Natural killer cell (primary cell): ENCODE measurements at regions not wholly inside any gene's neighbourhood (a gene's known extent, or its start where the extent isn't known, plus 50 kb on each side); places are given as distances from the start of the nearest gene placed in this dataset.

ENCODE experiments used
- ATAC-seq, 3 donors: fragments of 150-1000 bp in 2 of 3; fragments of 200-7000 bp in 1 of 3; cut with Tn5 transposase; 1 replicate in 1 of 3; 2 replicates in 2 of 3; pipeline ENCODE4 v1.10.0; 2021; ENCODE audit warnings: mild to moderate bottlenecking in 2 of 3, moderate library complexity in 2 of 3
- DNase-seq, 2 donors: peaks; one replicate each; pipeline versions ENCODE4 v3.0.0 to v3.0.0-alpha.2; 2013 to 2021; ENCODE audit warnings: mixed read lengths in 1 of 2
- H3K27ac ChIP-seq: one replicate; pipeline ENCODE4 v1.5.1; 2013; ENCODE audit warnings: mild to moderate bottlenecking, low read length
- H3K27me3 ChIP-seq: one replicate; pipeline ENCODE4 v1.6.1; 2013; ENCODE audit warnings: low read length; ENCODE audit not compliant: control insufficient read depth, insufficient read depth
- H3K36me3 ChIP-seq: one replicate; pipeline ENCODE4 v1.6.1; 2013; ENCODE audit warnings: low read length; ENCODE audit not compliant: control insufficient read depth, insufficient read depth
- H3K4me1 ChIP-seq: one replicate; pipeline ENCODE4 v1.6.1; 2013; ENCODE audit warnings: low read length; ENCODE audit not compliant: control insufficient read depth, insufficient read depth
- H3K4me3 ChIP-seq: one replicate; pipeline ENCODE4 v1.5.1; 2013; ENCODE audit warnings: low read length
- H3K9me3 ChIP-seq: one replicate; pipeline ENCODE4 v1.6.1; 2013; ENCODE audit warnings: low read length; ENCODE audit not compliant: control insufficient read depth, insufficient read depth
- H3K27ac Mint-ChIP-seq, 2 donors: one replicate each; pipeline ENCODE4 v1.8.0; 2022; ENCODE audit warnings: mild to moderate bottlenecking in 2 of 2, mixed read lengths in 2 of 2, moderate library complexity in 1 of 2
- H3K27me3 Mint-ChIP-seq, 2 donors: one replicate each; pipeline ENCODE4 v1.8.0; 2022; ENCODE audit warnings: low read depth in 2 of 2, mixed read lengths in 2 of 2
- H3K36me3 Mint-ChIP-seq: one replicate; pipeline ENCODE4 v1.8.0; 2022; ENCODE audit warnings: mixed read lengths
- H3K4me1 Mint-ChIP-seq, 2 donors: one replicate each; pipeline ENCODE4 v1.8.0; 2022; ENCODE audit warnings: mixed read lengths in 2 of 2
- H3K4me3 Mint-ChIP-seq: one replicate; pipeline ENCODE4 v1.8.0; 2022; ENCODE audit warnings: mild to moderate bottlenecking, moderate library complexity, mixed read lengths
- H3K9me3 Mint-ChIP-seq, 2 donors: one replicate each; pipeline ENCODE4 v1.8.0; 2022; ENCODE audit warnings: mixed read lengths in 2 of 2
- WGBS: methylation state at CpG from one replicate; pipeline ENCODE4 v1.1.7; 2013; ENCODE audit warnings: missing lambda C conversion rate; ENCODE audit not compliant: insufficient coverage; 5-methylcytosine and 5-hydroxymethylcytosine counted together
- intact Hi-C: fragments of 100-400 bp; cut with micrococcal nuclease; formaldehyde crosslinking; loops from one replicate; pipeline ENCODE4 v1.14.2; 2022
- TF ChIP-seq, protein P1 (sequence below): fragments of 200-600 bp; IDR thresholded peaks from one replicate; pipeline ENCODE4 v1.8.0; 2022; ENCODE audit warnings: antibody characterized with exemption

DNA sequence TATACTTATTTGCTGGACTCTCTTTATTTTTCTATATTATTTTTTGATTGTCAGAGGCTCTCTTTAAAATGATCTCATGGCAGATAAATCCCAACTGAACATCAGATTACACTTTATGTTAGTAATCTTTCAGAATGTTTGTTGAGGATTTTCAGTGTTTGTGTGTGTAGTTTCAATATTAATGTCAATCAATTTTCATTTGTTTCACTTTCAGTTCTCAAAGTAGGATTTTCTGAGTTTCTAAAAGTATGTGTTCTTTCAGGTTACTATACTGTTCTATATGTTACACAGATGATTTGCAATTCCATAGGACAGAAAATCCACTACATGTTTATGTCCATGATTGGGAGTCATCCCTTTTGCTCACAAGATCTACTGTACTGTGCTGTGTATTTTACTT is 311.9 kb upstream of the POT1 start:
- intact Hi-C loops: no loop called here
- TF ChIP-seq, protein P1, sequence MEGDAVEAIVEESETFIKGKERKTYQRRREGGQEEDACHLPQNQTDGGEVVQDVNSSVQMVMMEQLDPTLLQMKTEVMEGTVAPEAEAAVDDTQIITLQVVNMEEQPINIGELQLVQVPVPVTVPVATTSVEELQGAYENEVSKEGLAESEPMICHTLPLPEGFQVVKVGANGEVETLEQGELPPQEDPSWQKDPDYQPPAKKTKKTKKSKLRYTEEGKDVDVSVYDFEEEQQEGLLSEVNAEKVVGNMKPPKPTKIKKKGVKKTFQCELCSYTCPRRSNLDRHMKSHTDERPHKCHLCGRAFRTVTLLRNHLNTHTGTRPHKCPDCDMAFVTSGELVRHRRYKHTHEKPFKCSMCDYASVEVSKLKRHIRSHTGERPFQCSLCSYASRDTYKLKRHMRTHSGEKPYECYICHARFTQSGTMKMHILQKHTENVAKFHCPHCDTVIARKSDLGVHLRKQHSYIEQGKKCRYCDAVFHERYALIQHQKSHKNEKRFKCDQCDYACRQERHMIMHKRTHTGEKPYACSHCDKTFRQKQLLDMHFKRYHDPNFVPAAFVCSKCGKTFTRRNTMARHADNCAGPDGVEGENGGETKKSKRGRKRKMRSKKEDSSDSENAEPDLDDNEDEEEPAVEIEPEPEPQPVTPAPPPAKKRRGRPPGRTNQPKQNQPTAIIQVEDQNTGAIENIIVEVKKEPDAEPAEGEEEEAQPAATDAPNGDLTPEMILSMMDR: no peak
- Histone ChIP-seq H3K4me3 (no peak overlapping the region), H3K4me1 (no peaks in the 10 kb centered on the region), H3K36me3 (no peaks in the 10 kb centered on the region), H3K27me3 (no peaks in the 10 kb centered on the region), H3K9me3 (no peaks in the 10 kb centered on the region), H3K27ac (no peak overlapping the region)
- ATAC-seq: no peak
- Mint-ChIP-seq H3K36me3 (no peaks in the 10 kb centered on the region), H3K27me3 (no peaks in the 10 kb centered on the region), H3K27ac (no peak overlapping the region), H3K9me3 (peaks cover 2 to 5% of the 10 kb centered on the region in 2 donors), H3K4me3 (no peak overlapping the region), H3K4me1 (peaks cover 0 to 5% of the 10 kb centered on the region in 2 donors)
- no peak for DNase-seq

DNA sequence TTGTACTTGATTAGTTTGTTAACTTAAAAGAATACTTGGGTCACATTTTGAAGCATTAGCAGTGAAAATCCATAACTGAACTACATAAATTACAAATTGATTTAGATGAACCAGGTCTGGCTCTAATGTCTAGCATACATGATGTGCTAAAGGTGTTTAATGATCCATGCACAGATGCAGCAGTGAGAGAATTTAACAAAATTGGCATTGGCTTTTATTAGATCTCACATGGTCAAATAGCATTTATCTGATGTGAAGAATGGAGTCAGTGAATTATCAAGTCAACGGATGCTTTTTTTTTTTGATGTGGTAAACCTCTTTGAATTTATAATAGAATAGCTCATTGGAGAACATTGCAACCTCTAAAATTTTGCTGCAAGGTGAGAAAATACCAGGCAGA is 293.0 kb upstream of the POT1 start:
- Mint-ChIP-seq H3K4me3 (no peak overlapping the region), H3K36me3 (no peaks in the 10 kb centered on the region), H3K27ac (no peak overlapping the region), H3K9me3 (peaks cover 2 to 3% of the 10 kb centered on the region in 2 donors), H3K27me3 (peaks cover 0 to 2% of the 10 kb centered on the region in 2 donors), H3K4me1 (no peaks in the 10 kb centered on the region)
- no peaks in the 10 kb centered on the region for H3K4me1 ChIP-seq
- H3K27ac ChIP-seq: no peak overlapping the region
- no peak for ATAC-seq
- no peak overlapping the region for H3K4me3 ChIP-seq
- no peaks in the 10 kb centered on the region for H3K27me3 ChIP-seq
- no peak for DNase-seq
- no peaks in the 10 kb centered on the region for H3K36me3 ChIP-seq
- TF ChIP-seq, protein P1: no peak
- intact Hi-C loops: no loop called here
- WGBS: 100% methylated on average over 1 of the region's 1 CpG
- no peaks in the 10 kb centered on the region for H3K9me3 ChIP-seq

DNA sequence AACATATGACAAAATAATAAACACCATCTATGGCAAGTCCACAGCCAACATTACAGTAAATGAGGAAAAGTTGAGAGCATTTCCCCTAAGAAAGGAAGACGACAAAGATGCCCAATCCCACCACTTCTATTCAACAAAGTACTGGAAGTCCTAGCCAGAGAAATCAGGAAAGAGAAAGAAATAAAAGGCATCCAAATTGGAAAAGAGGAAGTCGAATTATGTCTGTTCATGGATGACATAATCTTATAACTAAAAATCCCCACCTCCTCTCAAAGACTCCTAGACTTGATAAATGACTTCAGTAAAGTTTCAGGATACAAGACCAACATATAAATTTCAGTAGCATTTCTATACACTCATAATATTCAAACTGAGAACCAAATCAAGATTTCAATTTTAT is 288.5 kb upstream of the POT1 start:
- Histone ChIP-seq H3K9me3 (peaks cover 3% of the 10 kb centered on the region), H3K4me1 (no peaks in the 10 kb centered on the region), H3K36me3 (no peaks in the 10 kb centered on the region), H3K4me3 (no peak overlapping the region), H3K27me3 (no peaks in the 10 kb centered on the region), H3K27ac (no peak overlapping the region)
- no CpG with 5 or more reads among the region's 2 CpGs for WGBS
- Mint-ChIP-seq H3K27me3 (peaks cover 0 to 2% of the 10 kb centered on the region in 2 donors), H3K4me3 (no peak overlapping the region), H3K36me3 (no peaks in the 10 kb centered on the region), H3K27ac (no peak overlapping the region), H3K9me3 (peaks cover 7 to 9% of the 10 kb centered on the region in 2 donors), H3K4me1 (no peaks in the 10 kb centered on the region)
- TF ChIP-seq, protein P1: no peak
- no peak for ATAC-seq
- no peak for DNase-seq
- intact Hi-C loops: no loop called here

DNA sequence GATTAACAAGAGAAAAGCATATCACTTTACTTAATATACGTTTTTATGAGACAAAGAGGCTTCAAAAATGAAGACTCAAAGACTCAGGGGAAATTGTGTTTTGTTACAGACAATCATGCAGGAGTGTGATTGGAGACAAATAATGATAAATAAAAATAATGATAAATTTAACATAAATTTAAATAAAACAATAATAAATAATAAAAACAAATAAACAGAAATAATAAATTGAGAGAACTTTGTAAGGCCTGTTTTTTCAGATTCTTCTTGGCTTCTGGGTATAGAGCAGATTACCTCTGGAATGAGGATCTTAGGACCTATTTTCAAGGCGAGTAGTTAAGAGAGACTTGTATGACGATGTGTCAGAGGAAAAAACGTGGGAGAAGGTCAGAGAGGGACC is 271.4 kb upstream of the POT1 start:
- no peak overlapping the region for H3K27ac ChIP-seq
- DNase-seq (no peak), ATAC-seq (no peak)
- Mint-ChIP-seq H3K27ac (no peak overlapping the region), H3K9me3 (peaks cover under 1 to 9% of the 10 kb centered on the region in 2 donors), H3K4me3 (no peak overlapping the region), H3K36me3 (peaks cover 10% of the 10 kb centered on the region), H3K4me1 (no peaks in the 10 kb centered on the region), H3K27me3 (no peaks in the 10 kb centered on the region)
- H3K9me3 ChIP-seq: no peaks in the 10 kb centered on the region
- TF ChIP-seq, protein P1: no peak
- H3K36me3 ChIP-seq: no peaks in the 10 kb centered on the region
- intact Hi-C loops: no loop called here
- H3K4me1 ChIP-seq: no peaks in the 10 kb centered on the region
- no peak overlapping the region for H3K4me3 ChIP-seq
- WGBS: 85% methylated on average over 3 of the region's 4 CpGs
- no peaks in the 10 kb centered on the region for H3K27me3 ChIP-seq
